ENCODE measurements at regions not wholly inside any gene's neighbourhood (a gene's known extent, or its start where the extent isn't known, plus 50 kb on each side); places are given as distances from the start of the nearest gene placed in this dataset.

DNA sequence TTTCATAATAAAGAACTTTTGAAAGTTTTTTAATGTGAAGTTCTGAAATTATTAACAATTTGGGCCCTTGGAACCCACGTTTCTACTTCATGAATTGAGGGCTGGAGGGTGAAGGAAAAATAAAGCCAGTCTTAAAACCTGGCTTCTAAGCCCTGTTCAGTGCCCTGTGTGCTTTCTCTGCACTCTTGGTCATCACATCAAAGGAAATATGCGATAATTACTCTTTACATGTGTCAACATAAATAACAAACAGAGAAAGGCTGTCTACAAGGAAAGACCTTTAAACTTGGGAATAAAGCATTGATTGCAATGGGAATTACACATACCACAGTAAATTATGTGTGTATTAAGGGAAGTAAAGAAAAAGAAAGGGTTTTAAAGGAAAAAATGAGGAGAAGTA, 150.7 kb upstream of the KLF7 start:
- Histone ChIP-seq H3K4me3 (ENCODE audit: low read depth, low read length) (no peak overlapping the region), H3K27me3 (ENCODE audit: control insufficient read depth, insufficient read depth, low read length) (no peaks in the 10 kb centered on the region), H3K36me3 (ENCODE audit: control insufficient read depth, insufficient read depth, low read length) (no peaks in the 10 kb centered on the region)
- TF ChIP-seq, protein P1, sequence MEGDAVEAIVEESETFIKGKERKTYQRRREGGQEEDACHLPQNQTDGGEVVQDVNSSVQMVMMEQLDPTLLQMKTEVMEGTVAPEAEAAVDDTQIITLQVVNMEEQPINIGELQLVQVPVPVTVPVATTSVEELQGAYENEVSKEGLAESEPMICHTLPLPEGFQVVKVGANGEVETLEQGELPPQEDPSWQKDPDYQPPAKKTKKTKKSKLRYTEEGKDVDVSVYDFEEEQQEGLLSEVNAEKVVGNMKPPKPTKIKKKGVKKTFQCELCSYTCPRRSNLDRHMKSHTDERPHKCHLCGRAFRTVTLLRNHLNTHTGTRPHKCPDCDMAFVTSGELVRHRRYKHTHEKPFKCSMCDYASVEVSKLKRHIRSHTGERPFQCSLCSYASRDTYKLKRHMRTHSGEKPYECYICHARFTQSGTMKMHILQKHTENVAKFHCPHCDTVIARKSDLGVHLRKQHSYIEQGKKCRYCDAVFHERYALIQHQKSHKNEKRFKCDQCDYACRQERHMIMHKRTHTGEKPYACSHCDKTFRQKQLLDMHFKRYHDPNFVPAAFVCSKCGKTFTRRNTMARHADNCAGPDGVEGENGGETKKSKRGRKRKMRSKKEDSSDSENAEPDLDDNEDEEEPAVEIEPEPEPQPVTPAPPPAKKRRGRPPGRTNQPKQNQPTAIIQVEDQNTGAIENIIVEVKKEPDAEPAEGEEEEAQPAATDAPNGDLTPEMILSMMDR (IDR thresholded peaks at IDR 0.05; ENCODE audit: insufficient read depth, low read length, poor library complexity, severe bottlenecking), result no peak
- no peak for DNase-seq (ENCODE audit: low read depth)

DNA sequence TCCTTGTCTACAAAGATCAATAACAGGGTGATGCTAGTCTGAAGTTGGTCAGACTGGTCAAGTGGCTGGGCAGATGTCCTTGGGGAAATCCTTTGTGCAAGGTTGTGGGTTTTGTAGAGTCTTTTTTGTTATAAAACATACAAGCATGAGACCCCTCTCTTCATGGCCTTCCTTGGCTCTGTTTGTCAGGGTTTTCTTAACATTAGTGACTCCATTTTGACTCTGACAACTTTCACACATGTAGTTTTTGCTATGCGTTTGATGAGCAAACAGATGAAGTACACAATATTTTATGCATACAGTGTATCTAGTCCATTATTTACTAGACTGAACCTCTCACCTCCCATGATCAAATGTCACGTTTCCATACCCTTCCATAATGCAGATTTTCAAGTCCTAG, 151.2 kb upstream of the KLF7 start:
- no peak overlapping the region for H3K4me3 ChIP-seq (ENCODE audit: low read depth, low read length)
- H3K27me3 ChIP-seq (ENCODE audit: control insufficient read depth, insufficient read depth, low read length), result no peaks in the 10 kb centered on the region
- no peak for DNase-seq (ENCODE audit: low read depth)
- TF ChIP-seq, protein P1 (IDR thresholded peaks at IDR 0.05; ENCODE audit: insufficient read depth, low read length, poor library complexity, severe bottlenecking), result no peak
- H3K36me3 ChIP-seq (ENCODE audit: control insufficient read depth, insufficient read depth, low read length), result no peaks in the 10 kb centered on the region

GRCh38 chr2:207317378-207317984, 151.7 kb upstream of the KLF7 start:
- no peaks in the 10 kb centered on the region for H3K36me3 ChIP-seq (ENCODE audit: control insufficient read depth, insufficient read depth, low read length)
- DNase-seq (ENCODE audit: low read depth), result no peak
- TF ChIP-seq, protein P1 (IDR thresholded peaks at IDR 0.05; ENCODE audit: insufficient read depth, low read length, poor library complexity, severe bottlenecking), result no peak
- no peak overlapping the region for H3K4me3 ChIP-seq (ENCODE audit: low read depth, low read length)
- H3K27me3 ChIP-seq (ENCODE audit: control insufficient read depth, insufficient read depth, low read length), result no peaks in the 10 kb centered on the region

DNA sequence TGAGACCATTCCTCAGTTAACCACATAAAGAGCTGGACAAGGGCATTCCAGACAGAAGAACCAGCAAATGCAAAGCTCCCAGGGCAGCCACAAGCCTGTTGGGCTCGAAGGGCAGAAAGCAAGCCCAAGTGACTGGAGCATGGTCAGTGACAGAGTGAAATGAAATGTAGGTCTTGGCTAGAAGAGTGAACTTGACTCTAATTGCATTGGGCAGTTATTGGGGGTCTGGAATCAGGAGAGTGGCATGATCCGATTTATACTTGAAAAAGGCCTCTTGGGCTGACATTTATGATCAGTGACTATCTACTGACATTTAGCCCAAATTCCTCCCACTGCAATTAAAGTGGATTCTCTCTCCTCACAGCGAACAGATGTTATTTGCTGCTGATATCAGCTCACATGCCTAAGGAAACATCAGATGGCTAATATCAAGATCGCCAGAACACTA, 152.5 kb upstream of the KLF7 start:
- no peak overlapping the region for H3K4me3 ChIP-seq (ENCODE audit: low read depth, low read length)
- no peaks in the 10 kb centered on the region for H3K27me3 ChIP-seq (ENCODE audit: control insufficient read depth, insufficient read depth, low read length)
- H3K36me3 ChIP-seq (ENCODE audit: control insufficient read depth, insufficient read depth, low read length), result no peaks in the 10 kb centered on the region
- TF ChIP-seq, protein P1 (IDR thresholded peaks at IDR 0.05; ENCODE audit: insufficient read depth, low read length, poor library complexity, severe bottlenecking), result no peak
- DNase-seq (ENCODE audit: low read depth), result no peak

- Histone ChIP-seq H3K36me3 (ENCODE audit: control insufficient read depth, insufficient read depth, low read length) (no peaks in the 10 kb centered on the region), H3K4me3 (ENCODE audit: low read depth, low read length) (no peak overlapping the region), H3K27me3 (ENCODE audit: control insufficient read depth, insufficient read depth, low read length) (no peaks in the 10 kb centered on the region)
- DNase-seq (ENCODE audit: low read depth), result no peak
- TF ChIP-seq, protein P1 (IDR thresholded peaks at IDR 0.05; ENCODE audit: insufficient read depth, low read length, poor library complexity, severe bottlenecking), result no peak
Measured at GRCh38 chr2:207319316-207319715, 153.6 kb upstream of the KLF7 start.

Data from kidney epithelial cell (primary cell).